ENCODE measurements at regions not wholly inside any gene's neighbourhood (a gene's known extent, or its start where the extent isn't known, plus 50 kb on each side); places are given as distances from the start of the nearest gene placed in this dataset.
"Not testable (repeated sequence)": the region's sequence is repeated elsewhere in the genome, so short reads cannot be mapped to it uniquely, and the experiment has no call there.

DNA sequence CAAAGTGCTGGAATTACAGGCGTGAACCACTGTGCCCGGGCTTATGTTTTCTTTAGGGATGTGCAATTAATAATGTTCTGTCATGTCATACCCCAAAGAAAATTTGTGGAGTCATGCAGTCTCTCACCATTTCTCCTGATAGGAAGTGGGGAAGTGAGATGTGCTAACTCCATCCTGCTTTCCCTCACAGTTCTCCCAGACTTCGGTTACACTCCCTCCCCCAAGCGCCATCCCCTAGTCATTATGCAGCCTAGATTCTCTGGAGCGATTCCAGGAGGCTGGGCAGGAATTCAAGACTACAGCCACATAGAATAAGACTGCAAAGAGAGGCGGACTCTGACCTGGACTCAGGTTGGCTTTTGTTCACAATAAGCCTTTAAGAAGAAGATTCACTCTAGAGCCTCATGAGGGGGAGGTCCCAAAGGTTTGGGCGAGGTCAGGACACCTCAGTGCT is 271.4 kb downstream of the ALDH8A1 start:
- peak; percentile 34 to 78 for DNase-seq (ENCODE audit: low read depth in 2 of 2)

DNA sequence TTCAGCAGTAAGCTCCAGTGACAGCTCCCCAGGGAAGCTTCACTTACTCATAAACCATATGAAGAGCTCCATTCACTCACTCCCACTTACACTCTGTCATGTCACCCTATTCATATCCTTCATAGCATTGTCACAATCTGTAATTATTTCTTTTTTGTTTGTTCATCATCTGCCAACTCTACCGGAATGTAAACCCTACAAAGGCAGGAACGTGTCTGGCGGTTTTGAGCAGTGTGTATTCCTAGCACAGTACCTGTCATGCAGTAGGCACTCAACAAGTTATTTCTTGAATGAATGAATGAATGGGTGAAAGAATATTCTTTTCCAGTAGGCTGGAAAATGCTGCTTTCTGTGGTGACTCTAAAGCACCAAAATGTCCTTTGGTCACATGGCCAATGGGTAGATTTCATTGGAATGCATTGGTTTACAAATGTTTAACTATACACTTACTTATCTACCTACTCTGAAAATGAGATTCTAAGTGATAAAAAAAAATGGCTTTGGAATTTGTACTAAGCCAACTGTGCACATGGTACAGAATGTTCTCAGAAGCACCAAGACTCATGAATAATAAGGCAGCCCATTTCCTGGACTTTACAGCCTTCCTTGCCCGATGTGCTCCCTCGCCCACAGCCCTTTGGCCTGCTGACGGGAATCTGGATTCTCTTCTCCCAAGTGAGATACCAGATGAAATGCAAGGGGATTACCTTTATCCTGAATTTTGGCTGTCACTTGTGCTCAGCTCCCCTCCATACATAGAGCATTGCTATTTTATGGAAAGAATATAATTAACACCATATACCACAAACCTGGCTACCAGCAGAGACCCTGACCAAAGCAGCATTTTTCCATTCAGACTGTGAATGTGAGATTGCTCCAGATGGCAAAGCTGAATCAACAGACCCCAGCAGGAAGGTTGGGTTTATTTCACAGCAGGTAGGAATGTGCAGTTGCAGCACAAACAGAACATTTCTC is 273.3 kb downstream of the ALDH8A1 start:
- peak; percentile 74 to 81 for DNase-seq (ENCODE audit: low read depth in 2 of 2)

DNA sequence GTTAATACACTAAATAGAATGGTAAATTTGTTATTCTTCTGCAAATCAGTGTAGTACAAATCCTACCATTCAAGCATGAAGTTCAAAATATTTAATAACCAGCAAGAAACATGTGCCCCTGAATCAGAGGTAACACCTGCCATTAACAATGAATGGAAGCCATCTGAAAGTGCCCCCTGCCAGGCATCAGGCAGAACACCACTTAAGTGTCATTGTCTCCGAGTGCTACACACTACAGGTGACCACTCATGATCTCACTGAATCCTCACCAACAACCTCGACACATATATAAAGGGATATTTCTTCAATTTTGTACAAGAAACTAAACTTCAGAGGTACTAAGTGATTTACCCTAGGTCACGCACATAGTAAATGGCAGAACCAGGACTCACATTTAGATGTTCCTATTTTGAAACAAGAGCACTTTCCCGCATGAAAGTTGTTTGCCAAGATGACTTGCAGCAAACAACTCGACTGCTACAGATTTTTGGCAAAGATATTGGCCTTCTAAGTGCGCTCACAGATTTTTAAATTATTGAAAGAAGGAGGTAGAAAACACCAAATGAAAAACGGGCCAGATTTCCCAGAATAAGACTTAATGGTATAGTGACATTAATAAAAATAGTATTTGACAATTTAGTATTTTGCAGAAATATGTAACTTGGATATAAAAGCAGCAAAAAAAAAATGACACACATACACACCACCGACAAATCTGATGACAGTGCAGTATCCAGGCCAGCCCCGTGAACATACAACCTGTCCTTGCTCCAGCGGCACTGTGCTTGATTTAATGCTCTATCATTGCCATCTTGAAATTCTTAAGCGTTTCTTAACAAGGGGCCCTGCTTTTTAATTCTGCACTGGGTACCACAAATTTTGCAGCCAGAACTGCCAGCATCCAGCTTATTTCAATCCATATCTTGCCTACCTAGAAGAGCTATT is 274.5 kb downstream of the ALDH8A1 start:
- DNase-seq (ENCODE audit: low read depth in 2 of 2): no peak

DNA sequence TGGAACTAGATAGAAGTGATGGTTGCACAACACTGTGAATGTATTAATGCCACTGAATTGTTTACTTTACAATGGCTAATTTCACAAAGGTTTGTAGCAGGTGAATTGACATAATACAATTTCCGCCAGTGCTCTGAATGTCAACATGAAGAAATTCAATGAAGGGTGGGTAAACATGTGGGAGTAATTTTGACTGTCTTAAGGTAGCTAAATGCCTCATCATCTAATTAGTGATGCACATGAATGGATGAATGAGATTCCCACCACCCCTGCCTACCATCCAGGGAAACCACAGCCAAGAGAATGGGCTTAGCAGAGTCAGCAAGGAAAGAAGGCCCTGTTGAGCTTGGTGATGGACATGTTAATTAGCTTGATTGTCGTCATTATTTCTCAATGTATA is 275.3 kb downstream of the ALDH8A1 start:
- DNase-seq (ENCODE audit: low read depth in 2 of 2): no peak

DNA sequence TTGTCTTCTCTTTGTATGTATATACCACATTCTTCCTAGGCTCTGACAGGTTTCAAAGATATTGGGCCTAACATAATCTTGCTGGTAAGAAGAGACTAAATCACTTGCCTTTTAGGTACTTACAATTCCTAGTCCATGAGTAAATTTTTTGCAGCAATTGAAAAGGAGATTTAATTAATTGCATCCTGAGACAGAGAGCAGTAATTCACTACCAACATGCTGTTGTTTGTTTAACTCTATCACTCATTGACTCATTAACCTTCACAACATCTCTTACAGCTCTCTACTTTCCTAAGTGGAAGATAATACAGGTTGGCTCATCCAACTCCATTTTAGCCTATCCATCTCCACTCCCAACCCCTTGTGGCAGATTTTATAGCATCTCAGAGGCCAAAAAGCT is 280.4 kb downstream of the ALDH8A1 start:
- no peak for DNase-seq (ENCODE audit: low read depth in 2 of 2)

DNA sequence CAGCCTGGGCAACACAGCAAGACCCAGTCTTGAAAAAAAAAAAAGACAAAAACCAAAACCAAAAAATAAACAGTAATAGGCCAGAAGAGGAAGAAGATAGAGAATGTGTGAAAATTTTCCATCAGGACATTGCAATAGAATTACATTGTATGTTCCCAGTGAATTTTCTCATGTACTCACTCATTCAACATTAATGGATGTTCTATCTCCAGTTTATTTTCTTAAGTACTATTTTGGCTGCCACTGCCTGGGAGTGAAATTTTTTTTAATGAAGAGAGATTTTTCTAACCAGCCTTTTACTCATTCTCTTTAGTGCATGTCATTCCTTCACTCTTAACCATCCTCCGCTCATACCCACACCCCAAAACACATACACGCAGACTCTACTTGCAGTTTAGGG is 282.8 kb downstream of the ALDH8A1 start:
- no peak for DNase-seq (ENCODE audit: low read depth in 2 of 2)

DNA sequence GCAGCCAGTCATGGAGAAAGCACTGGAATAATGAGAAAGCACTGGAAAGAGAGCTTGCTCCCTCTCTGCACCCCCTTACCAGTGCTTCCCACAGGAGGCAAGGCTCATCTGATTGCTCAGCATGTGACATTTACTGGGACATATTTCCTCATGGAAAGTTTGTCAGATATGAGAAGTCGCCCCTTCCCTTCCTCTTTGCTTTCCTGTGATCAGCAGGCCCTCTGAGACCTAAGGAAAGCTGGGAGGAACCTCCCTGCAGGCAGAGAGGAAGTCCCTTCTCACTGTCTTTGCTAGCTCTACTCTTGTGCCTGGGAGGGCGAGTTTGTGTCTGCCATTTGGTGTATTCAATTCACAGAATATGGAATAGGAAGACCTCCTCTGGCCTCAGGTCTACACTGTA is 283.8 kb downstream of the ALDH8A1 start:
- no peak for DNase-seq (ENCODE audit: low read depth in 2 of 2)

DNA sequence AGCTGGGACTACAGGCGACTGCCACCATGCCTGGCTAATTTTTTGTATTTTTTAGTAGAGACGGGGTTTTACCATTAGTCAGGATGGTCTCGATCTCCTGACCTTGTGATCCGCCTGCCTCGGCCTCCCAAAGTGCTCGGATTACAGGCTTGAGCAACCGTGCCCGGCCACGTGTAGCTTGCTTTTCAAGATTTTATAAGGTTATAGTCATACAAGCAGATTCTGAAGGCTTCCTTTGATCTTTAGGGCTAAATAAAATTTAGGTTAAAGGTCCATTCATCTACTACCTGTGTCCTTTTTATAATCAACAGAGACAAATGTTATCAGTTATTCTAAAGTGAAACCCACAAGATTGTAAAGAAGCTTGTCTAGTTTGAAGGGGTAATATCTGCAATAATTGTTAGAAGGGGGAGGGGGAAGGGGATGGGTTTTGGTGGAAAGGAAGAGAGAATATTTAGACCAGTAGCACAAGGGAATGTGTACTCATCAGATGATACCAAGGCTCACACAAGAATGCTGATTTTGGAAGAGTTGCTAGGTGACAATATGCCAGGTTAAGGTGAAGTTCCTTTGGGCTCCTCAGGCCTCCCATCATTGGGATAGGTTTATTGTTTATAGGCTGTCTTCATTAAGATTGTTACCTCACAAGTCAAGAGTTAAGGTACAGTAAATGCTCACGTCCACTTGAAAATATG is 284.7 kb downstream of the ALDH8A1 start:
- DNase-seq (ENCODE audit: low read depth in 2 of 2): no peak

DNA sequence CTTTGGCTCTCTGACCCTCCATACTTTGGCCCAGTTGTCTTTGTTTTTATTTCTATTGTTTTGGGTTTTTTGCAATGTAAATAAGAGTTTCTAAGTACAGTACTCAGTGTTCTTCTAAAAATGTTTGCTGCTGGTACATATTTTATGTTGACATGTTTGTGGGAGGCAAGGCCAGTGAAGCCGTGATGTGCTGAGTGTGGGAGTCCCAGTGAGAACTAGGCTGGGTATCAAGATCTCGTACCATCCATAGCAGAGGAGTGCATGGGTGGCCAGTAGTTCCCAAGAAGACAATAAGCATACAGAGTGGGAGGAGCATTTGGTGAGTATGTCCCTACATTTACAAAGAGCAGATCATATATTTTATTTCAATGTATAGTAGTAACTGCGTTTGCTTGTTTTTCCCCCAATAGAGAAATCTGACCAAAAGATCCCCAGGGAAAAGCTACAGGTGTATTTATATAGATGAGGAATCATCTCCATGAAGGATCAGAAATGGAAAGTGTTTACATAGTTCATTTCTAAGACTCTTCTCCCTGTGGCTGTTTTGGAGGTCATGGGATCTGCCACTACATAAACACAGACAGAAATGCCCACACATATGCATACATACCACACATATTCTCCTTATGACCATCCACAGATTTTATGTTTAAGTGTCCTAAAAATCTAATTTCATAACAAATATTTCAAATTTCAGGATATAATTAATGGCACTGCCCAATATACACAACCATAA is 285.9 kb downstream of the ALDH8A1 start:
- no peak for DNase-seq (ENCODE audit: low read depth in 2 of 2)

DNA sequence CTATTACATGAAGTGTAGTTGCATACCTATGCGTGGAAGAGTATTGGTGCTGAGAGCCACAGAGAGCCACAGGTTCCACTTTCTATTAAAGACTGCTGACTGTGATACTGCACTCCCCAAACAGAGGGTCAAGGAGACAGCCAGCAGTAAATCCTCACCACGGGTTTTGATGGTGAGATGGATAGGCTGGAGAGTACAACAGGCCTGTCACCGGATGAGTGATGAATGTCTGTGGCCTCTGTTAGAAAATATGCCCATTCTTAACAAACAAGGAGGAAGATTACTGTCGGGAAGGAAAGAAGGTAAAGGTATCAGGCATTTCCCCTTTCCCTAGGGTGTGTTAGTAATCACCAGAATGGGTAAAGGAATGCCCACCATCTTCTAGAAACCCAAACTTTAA is 286.5 kb downstream of the ALDH8A1 start:
- DNase-seq (ENCODE audit: low read depth in 2 of 2): no peak

DNA sequence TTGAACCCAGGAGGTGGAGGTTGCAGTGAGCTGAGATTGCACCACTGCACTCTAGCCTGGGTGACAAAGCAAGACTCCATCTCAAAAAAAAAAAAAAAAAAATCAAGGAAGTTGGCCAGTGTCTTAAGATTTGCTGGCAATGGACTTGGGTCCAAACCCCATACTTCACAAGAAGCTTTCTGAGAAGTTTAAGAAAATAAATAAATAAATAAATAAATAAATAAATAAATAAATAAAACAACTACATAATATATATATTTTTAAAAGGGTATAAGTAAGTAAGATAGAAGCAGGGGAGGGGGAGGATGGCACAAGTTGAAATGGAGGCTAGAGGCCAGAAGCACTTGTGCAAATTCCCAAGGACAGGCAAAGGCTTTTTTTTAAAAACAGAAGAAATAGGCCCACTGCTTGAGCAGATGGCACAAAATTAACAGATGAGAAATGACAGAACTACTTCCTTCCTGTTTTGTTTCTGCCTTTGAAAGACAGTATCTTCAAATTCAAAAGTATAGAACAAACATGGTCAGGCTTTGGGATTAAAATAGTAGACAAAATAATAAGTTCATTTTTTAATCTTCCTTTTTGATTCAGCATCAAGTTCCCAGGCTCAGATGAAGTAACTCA is 287.7 kb downstream of the ALDH8A1 start:
- no peak for DNase-seq (ENCODE audit: low read depth in 2 of 2)

DNA sequence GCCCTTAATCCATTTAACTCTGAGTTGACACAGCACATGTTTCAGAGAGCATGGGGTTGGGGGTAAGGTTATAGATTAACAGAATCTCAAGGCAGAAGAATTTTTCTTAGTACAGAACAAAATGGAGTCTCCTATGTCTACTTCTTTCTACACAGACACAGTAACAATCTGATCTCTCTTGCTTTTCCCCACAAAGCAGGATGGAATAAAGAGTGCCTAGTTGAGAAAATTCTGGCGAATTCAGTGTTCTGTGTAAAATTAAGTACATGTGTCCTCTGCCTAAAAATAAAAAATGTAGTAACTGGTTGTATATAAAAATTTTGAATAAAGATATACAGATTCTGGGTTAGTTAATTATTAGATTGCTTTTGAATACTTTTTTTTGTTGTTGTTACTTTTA is 290.0 kb downstream of the ALDH8A1 start:
- not testable (repeated sequence) for DNase-seq (ENCODE audit: low read depth in 2 of 2)

DNA sequence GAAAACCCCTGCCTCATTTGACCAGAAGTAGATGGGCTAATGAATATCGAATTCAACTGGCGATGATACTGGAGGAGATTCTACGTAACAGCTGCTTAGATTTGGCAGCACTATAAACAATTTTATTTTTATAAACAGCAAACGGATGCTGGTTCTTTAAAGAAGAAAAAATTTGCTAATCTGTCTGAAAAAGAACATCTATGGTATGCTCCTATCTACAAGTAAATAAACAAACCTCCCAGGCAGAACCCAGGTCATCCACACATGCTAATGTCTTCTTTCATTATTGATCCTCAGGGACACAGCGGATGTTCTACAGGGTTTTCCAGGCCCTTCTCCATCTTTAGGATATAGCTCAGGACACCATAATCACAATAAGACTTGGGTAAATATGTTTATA is 291.3 kb downstream of the ALDH8A1 start:
- DNase-seq (ENCODE audit: low read depth in 2 of 2): no peak

DNA sequence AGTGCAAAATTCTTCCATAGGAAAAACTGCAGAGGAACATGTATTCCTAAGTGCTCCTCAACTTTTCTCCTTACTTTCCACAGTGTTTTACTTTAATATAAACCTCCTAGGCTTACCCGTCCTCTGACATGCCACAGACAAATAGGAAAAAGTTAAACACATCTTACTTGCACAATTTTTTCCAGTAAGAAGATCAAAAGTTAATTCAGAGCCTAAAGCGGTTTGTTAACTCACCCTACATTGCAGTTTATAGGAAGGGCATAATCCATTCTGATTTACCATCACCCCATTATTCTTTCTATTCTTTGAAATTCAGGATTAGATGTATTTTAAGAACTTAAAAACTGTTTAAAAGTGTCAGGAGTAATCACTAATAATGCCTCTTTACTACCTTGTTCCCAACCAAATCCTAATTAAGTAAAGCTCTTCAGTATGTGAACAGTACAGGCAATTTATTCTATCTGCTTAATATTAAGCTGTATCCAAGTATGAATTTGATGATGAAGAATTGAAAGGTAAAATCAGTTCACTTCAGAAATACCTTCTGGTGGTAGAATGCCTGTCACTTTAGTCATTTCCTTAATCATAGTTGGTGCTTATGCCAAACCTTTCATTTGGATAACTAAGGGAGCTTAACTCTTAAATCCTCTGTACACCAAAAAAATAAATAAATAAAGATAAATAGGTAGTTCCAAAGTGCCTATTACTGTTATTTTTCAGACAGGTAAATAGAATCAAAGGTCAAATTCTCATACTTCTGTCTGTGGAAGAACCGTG is 292.0 kb downstream of the ALDH8A1 start:
- peak; percentile 10 to 18 for DNase-seq (ENCODE audit: low read depth in 2 of 2)

DNA sequence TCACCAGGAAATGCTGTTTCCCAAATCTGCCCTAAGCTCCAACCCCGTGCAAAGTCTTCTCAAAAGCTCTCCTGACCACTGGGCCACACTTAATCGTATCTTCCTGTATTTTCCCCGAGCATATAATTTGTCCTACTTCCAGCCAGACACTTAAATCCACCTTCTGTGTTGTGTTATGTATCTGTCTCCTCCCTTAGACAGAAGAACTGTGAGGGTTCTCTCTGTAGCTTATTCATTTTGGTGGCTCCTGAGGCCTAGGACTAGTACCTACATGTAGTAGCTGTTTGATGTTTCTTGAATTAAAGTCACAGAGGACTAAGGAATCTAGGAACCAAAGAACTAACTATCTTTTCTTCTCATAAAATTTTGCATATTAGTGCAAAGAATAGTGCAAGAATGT is 292.6 kb downstream of the ALDH8A1 start:
- DNase-seq (ENCODE audit: low read depth in 2 of 2): no peak

DNA sequence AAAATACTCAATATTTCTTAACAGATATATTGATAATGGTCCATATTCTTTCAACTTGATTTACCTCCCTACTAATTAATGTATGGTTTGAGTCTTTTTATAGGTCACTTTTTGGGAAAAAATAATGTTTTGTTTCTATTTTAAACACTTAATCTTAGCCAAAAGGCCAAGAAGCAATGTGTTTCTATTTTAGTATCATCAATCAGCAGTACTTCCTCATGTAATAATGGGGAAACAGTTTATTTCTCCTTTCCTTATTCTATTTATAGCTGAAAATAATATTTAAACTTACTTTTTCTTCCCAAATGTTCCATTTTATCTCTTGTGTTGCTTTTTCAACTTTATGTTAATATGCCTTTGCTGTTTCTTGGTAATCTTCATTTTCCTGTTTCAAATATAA is 295.1 kb downstream of the ALDH8A1 start:
- DNase-seq (ENCODE audit: low read depth in 2 of 2): no peak

DNA sequence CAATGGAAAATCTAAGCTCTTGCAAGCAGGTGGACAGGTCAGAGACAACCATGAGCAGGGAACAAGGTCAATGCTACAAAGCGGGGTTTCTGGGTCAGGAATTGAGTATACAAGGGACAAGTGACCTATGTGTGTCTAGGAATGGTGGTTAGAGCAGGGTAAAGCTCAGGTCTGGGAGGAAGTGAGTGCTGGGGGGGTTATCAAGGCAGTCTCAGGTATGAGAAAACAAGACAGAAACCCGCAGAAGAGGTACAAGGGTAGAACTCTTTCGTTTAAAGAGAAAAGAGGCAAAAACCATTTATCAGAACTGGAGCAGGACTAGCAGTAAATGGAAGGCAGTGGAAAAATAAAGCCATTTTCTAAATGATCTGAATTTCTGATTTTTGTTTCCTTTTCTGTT is 298.4 kb downstream of the ALDH8A1 start:
- no peak for DNase-seq (ENCODE audit: low read depth in 2 of 2)

DNA sequence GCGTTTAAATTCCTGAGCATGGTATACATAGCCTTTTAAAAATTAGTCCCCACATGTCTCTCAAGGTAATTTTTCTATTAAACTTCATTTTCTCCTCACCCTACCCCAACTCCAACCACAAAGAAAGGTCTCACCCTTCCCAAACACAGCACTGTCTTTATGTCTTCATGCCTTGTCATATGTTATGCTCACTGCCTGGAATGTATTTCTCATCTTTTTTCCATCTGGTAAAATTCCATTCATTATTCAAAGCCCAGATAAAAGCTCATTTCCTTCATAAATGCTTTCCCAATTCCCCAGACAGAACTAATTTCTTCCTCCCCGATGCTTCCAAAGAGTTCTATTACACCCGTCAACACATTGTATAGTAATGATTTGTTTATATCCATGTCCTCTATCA is 302.0 kb downstream of the ALDH8A1 start:
- peak in 1 of 2 donors; percentile 27 for DNase-seq (ENCODE audit: low read depth in 2 of 2)

DNA sequence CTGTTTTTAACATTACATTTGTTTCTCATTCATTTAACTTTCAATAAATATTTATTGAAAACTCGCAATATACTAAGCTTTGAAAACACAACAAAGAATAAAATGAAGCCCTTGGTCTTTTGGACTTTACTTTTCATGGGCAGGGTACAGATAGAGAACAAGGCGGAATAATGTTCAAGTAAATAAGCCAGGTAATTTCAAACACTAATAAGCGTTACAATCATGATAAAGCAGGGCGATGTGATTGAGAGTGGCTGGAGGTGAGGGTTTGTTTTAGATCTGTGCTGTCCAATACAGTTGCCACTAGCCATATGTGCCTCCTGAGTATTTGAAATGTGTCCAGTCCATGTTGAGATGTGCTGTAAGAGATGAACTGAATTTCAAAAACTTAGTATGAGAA is 307.1 kb downstream of the ALDH8A1 start:
- DNase-seq (ENCODE audit: low read depth in 2 of 2): no peak

DNA sequence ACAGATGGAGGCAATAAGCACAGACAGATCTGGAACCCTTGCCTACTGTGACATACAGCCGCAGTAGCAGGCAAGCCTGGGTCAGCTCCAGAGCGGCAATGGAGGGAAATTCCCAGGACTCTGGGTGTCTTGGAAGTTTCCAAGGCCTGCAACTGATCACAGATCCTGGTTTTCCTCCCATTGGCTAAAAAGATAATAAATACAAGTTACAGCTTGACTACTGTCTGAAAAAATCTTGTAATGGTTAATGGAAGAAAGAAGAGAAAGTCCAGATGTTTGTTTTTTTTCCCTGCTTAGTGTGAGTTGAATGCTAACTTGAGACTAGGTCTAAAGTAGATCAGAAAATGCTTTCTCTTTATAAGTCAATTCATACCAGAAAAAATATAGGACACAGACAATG is 307.6 kb downstream of the ALDH8A1 start:
- DNase-seq (ENCODE audit: low read depth in 2 of 2): no peak
